ENCODE measurements at regions not wholly inside any gene's neighbourhood (a gene's known extent, or its start where the extent isn't known, plus 50 kb on each side); places are given as distances from the start of the nearest gene placed in this dataset.
A peak's percentile ranks its signal among the peaks of the same experiment; 100 is the strongest.

- no peak overlapping the region for H3K18ac ChIP-seq (ENCODE audit: low read length)
- no peak overlapping the region for H3K4me3 ChIP-seq (ENCODE audit: low read length in 2 of 2)
- H4K91ac ChIP-seq (ENCODE audit: low read depth, low read length, poor library complexity): no peak overlapping the region
- WGBS, 2 donors (ENCODE audit: extremely low coverage in 2 of 2, insufficient read length in 2 of 2, insufficient replicate concordance in 1 of 2): no CpG with 5 or more reads among the region's 4 CpGs
- no peak overlapping the region for H2AK5ac ChIP-seq (ENCODE audit: low read depth, low read length)
- no peak overlapping the region for H3K9ac ChIP-seq (ENCODE audit: low read depth, low read length, poor library complexity)
- no peak overlapping the region for H2BK15ac ChIP-seq (ENCODE audit: low read length)
- peaks cover 0 to 3% (median 0%) of the 10 kb centered on the region in 3 experiments for H3K27me3 ChIP-seq (ENCODE audit: control insufficient read depth in 3 of 3, insufficient read depth in 3 of 3, low read depth in 1 of 3, low read length in 3 of 3)
- peaks cover 0 to 5% of the 10 kb centered on the region in 2 donors for H3K4me1 ChIP-seq (ENCODE audit: control insufficient read depth in 2 of 2, insufficient read depth in 1 of 2, low read depth in 1 of 2, low read length in 2 of 2)
- no peak overlapping the region for H2BK120ac ChIP-seq (ENCODE audit: low read depth, low read length)
- H2BK5ac ChIP-seq (ENCODE audit: low read length): no peak overlapping the region
- H3K4ac ChIP-seq (ENCODE audit: low read length): no peak overlapping the region
- H3K14ac ChIP-seq (ENCODE audit: low read length): no peak overlapping the region
- no peak overlapping the region for H2BK12ac ChIP-seq (ENCODE audit: low read length)
- H3K23ac ChIP-seq (ENCODE audit: low read depth, low read length, poor library complexity): no peak overlapping the region
- no peaks in the 10 kb centered on the region for H3K36me3 ChIP-seq (replicated peaks in 1 of 2; ENCODE audit: control insufficient read depth in 2 of 2, insufficient read depth in 2 of 2, low read length in 2 of 2)
- no peaks in the 10 kb centered on the region for H3K79me1 ChIP-seq (ENCODE audit: low read depth, low read length)
- no peaks in the 10 kb centered on the region for H3K9me3 ChIP-seq (replicated peaks in 1 of 2; ENCODE audit: control insufficient read depth in 2 of 2, insufficient read depth in 1 of 2, low read depth in 1 of 2, low read length in 2 of 2)
- no peak overlapping the region for H3K4me2 ChIP-seq (ENCODE audit: insufficient read depth, low read length, poor library complexity, severe bottlenecking)
- no peak overlapping the region for H3K27ac ChIP-seq (replicated peaks; ENCODE audit: low read length)
- no peak overlapping the region for H4K8ac ChIP-seq (ENCODE audit: low read depth, low read length)
- no peak for DNase-seq (ENCODE audit: low spot score)
- no peak overlapping the region for H2AFZ ChIP-seq (ENCODE audit: low read length)
These were observed 228.6 kb upstream of the KIF2A start for GRCh38 chr5:62077387-62077786.

- Histone ChIP-seq H3K79me1 (ENCODE audit: low read depth, low read length) (no peaks in the 10 kb centered on the region), H3K4ac (ENCODE audit: low read length) (no peak overlapping the region), H3K14ac (ENCODE audit: low read length) (no peak overlapping the region), H2BK120ac (ENCODE audit: low read depth, low read length) (no peak overlapping the region), H3K4me1 (ENCODE audit: control insufficient read depth in 2 of 2, insufficient read depth in 1 of 2, low read depth in 1 of 2, low read length in 2 of 2) (peaks cover 0 to 5% of the 10 kb centered on the region in 2 donors), H3K9ac (ENCODE audit: low read depth, low read length, poor library complexity) (no peak overlapping the region), H3K27me3 (ENCODE audit: control insufficient read depth in 3 of 3, insufficient read depth in 3 of 3, low read depth in 1 of 3, low read length in 3 of 3) (peaks cover 0 to 3% (median 0%) of the 10 kb centered on the region in 3 experiments), H2AFZ (ENCODE audit: low read length) (no peak overlapping the region), H2BK15ac (ENCODE audit: low read length) (no peak overlapping the region), H3K23ac (ENCODE audit: low read depth, low read length, poor library complexity) (peak overlapping the region; percentile 70), H3K36me3 (replicated peaks in 1 of 2; ENCODE audit: control insufficient read depth in 2 of 2, insufficient read depth in 2 of 2, low read length in 2 of 2) (no peaks in the 10 kb centered on the region), H3K27ac (replicated peaks; ENCODE audit: low read length) (no peak overlapping the region), H2AK5ac (ENCODE audit: low read depth, low read length) (peak overlapping the region; percentile 71), H3K9me3 (replicated peaks in 1 of 2; ENCODE audit: control insufficient read depth in 2 of 2, insufficient read depth in 1 of 2, low read depth in 1 of 2, low read length in 2 of 2) (no peaks in the 10 kb centered on the region), H3K4me2 (ENCODE audit: insufficient read depth, low read length, poor library complexity, severe bottlenecking) (no peak overlapping the region), H2BK5ac (ENCODE audit: low read length) (no peak overlapping the region), H4K8ac (ENCODE audit: low read depth, low read length) (no peak overlapping the region), H2BK12ac (ENCODE audit: low read length) (no peak overlapping the region), H3K18ac (ENCODE audit: low read length) (peak overlapping the region; percentile 15), H3K4me3 (ENCODE audit: low read length in 2 of 2) (no peak overlapping the region), H4K91ac (ENCODE audit: low read depth, low read length, poor library complexity) (no peak overlapping the region)
- WGBS, 2 donors (ENCODE audit: extremely low coverage in 2 of 2, insufficient read length in 2 of 2, insufficient replicate concordance in 1 of 2): no CpG with 5 or more reads among the region's 9 CpGs
- no peak for DNase-seq (ENCODE audit: low spot score)
These were observed 228.0 kb upstream of the KIF2A start for GRCh38 chr5:62077823-62078550.

GRCh38 chr5:62082370-62082801 lies 223.6 kb upstream of the KIF2A start:
- H3K27me3 ChIP-seq (ENCODE audit: control insufficient read depth in 3 of 3, insufficient read depth in 3 of 3, low read depth in 1 of 3, low read length in 3 of 3): peaks cover 0 to 3% (median 0%) of the 10 kb centered on the region in 3 experiments
- no peak overlapping the region for H3K9ac ChIP-seq (ENCODE audit: low read depth, low read length, poor library complexity)
- no CpG with 5 or more reads among the region's 5 CpGs for WGBS, 2 donors (ENCODE audit: extremely low coverage in 2 of 2, insufficient read length in 2 of 2, insufficient replicate concordance in 1 of 2)
- H2AFZ ChIP-seq (ENCODE audit: low read length): no peak overlapping the region
- no peak overlapping the region for H2BK5ac ChIP-seq (ENCODE audit: low read length)
- no peak overlapping the region for H3K14ac ChIP-seq (ENCODE audit: low read length)
- H3K4ac ChIP-seq (ENCODE audit: low read length): no peak overlapping the region
- no peaks in the 10 kb centered on the region for H3K9me3 ChIP-seq (replicated peaks in 1 of 2; ENCODE audit: control insufficient read depth in 2 of 2, insufficient read depth in 1 of 2, low read depth in 1 of 2, low read length in 2 of 2)
- H3K36me3 ChIP-seq (replicated peaks in 1 of 2; ENCODE audit: control insufficient read depth in 2 of 2, insufficient read depth in 2 of 2, low read length in 2 of 2): no peaks in the 10 kb centered on the region
- H2BK15ac ChIP-seq (ENCODE audit: low read length): no peak overlapping the region
- no peak overlapping the region for H3K4me2 ChIP-seq (ENCODE audit: insufficient read depth, low read length, poor library complexity, severe bottlenecking)
- H4K91ac ChIP-seq (ENCODE audit: low read depth, low read length, poor library complexity): no peak overlapping the region
- no peak overlapping the region for H3K23ac ChIP-seq (ENCODE audit: low read depth, low read length, poor library complexity)
- no peak overlapping the region for H2AK5ac ChIP-seq (ENCODE audit: low read depth, low read length)
- H3K4me1 ChIP-seq (ENCODE audit: control insufficient read depth in 2 of 2, insufficient read depth in 1 of 2, low read depth in 1 of 2, low read length in 2 of 2): peaks cover 0 to 5% of the 10 kb centered on the region in 2 donors
- no peak overlapping the region for H4K8ac ChIP-seq (ENCODE audit: low read depth, low read length)
- no peak overlapping the region for H2BK120ac ChIP-seq (ENCODE audit: low read depth, low read length)
- H3K4me3 ChIP-seq (ENCODE audit: low read length in 2 of 2): no peak overlapping the region
- H3K27ac ChIP-seq (replicated peaks; ENCODE audit: low read length): no peak overlapping the region
- no peak for DNase-seq (ENCODE audit: low spot score)
- H2BK12ac ChIP-seq (ENCODE audit: low read length): no peak overlapping the region
- H3K79me1 ChIP-seq (ENCODE audit: low read depth, low read length): no peaks in the 10 kb centered on the region
- no peak overlapping the region for H3K18ac ChIP-seq (ENCODE audit: low read length)

GRCh38 chr5:62083247-62083646 lies 222.8 kb upstream of the KIF2A start:
- Histone ChIP-seq H3K4me3 (ENCODE audit: low read length in 2 of 2) (no peak overlapping the region), H3K9me3 (replicated peaks in 1 of 2; ENCODE audit: control insufficient read depth in 2 of 2, insufficient read depth in 1 of 2, low read depth in 1 of 2, low read length in 2 of 2) (no peaks in the 10 kb centered on the region), H3K4me2 (ENCODE audit: insufficient read depth, low read length, poor library complexity, severe bottlenecking) (no peak overlapping the region), H2BK5ac (ENCODE audit: low read length) (no peak overlapping the region), H3K4me1 (ENCODE audit: control insufficient read depth in 2 of 2, insufficient read depth in 1 of 2, low read depth in 1 of 2, low read length in 2 of 2) (peaks cover 0 to 2% of the 10 kb centered on the region in 2 donors), H3K9ac (ENCODE audit: low read depth, low read length, poor library complexity) (no peak overlapping the region), H2BK120ac (ENCODE audit: low read depth, low read length) (no peak overlapping the region), H3K27ac (replicated peaks; ENCODE audit: low read length) (no peak overlapping the region), H3K27me3 (ENCODE audit: control insufficient read depth in 3 of 3, insufficient read depth in 3 of 3, low read depth in 1 of 3, low read length in 3 of 3) (peaks cover 0 to 3% (median 0%) of the 10 kb centered on the region in 3 experiments), H3K4ac (ENCODE audit: low read length) (no peak overlapping the region), H3K79me1 (ENCODE audit: low read depth, low read length) (no peaks in the 10 kb centered on the region), H3K23ac (ENCODE audit: low read depth, low read length, poor library complexity) (no peak overlapping the region), H2BK12ac (ENCODE audit: low read length) (no peak overlapping the region), H2BK15ac (ENCODE audit: low read length) (no peak overlapping the region), H2AK5ac (ENCODE audit: low read depth, low read length) (no peak overlapping the region), H4K8ac (ENCODE audit: low read depth, low read length) (no peak overlapping the region), H3K36me3 (replicated peaks in 1 of 2; ENCODE audit: control insufficient read depth in 2 of 2, insufficient read depth in 2 of 2, low read length in 2 of 2) (no peaks in the 10 kb centered on the region), H2AFZ (ENCODE audit: low read length) (no peak overlapping the region), H4K91ac (ENCODE audit: low read depth, low read length, poor library complexity) (no peak overlapping the region), H3K14ac (ENCODE audit: low read length) (no peak overlapping the region), H3K18ac (ENCODE audit: low read length) (no peak overlapping the region)
- DNase-seq (ENCODE audit: low spot score): no peak
- WGBS, 2 donors (ENCODE audit: extremely low coverage in 2 of 2, insufficient read length in 2 of 2, insufficient replicate concordance in 1 of 2): no CpG with 5 or more reads among the region's 7 CpGs
